Cerebellar cortex (tissue), 1 donor: ENCODE measurements at regions not wholly inside any gene's neighbourhood (a gene's known extent, or its start where the extent isn't known, plus 50 kb on each side); places are given as distances from the start of the nearest gene placed in this dataset.
A peak's percentile ranks its signal among the peaks of the same experiment; 100 is the strongest.
"Not testable (repeated sequence)": the region's sequence is repeated elsewhere in the genome, so short reads cannot be mapped to it uniquely, and the experiment has no call there.

Experiments
- DNase-seq: peaks from one replicate; pipeline ENCODE4 v3.0.0-alpha.2; 2015; ENCODE audit warnings: low spot score

GRCh38 chr7:131724776-131725345 lies 168.4 kb upstream of the PODXL start:
- DNase-seq, result no peak

DNA sequence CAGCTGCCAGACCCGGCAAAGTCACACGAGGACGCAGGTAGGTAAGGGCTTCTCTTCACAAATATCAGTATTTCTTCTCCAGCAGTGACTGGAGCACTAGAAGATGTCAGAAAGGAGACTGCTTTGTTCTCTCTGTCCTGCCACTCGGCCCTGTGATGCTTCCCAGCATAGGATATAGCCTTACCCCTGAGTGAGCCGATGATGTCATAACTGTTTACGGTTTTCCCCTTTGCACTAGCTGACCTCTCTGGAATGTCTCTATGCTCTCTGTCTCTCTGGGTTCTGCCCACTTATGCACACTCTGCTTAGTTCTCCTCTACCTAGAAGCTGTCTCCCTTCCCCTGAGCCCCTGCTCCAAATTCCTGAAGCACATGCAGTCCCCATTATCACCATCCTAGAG lies 167.5 kb upstream of the PODXL start:
- DNase-seq, result no peak

DNA sequence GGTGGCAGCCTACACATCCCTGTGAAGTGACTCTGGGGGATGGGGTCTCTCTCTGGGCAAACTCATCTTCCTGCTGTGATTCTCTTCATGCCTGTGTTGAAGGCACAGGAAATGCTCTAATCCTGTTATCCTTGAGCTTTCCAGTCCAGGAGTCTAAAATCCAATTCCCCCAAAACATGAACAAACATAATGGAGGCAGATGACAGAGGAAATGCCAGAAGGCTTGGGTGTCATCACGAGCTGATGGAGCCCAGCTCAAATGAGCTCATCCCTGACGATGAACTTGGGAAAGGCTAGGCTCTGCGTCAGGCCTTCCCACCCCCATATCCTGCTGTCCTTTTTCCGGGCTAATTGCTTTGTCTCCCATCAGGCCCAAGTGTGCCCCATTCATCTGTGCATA lies 165.9 kb upstream of the PODXL start:
- DNase-seq, result no peak

DNA sequence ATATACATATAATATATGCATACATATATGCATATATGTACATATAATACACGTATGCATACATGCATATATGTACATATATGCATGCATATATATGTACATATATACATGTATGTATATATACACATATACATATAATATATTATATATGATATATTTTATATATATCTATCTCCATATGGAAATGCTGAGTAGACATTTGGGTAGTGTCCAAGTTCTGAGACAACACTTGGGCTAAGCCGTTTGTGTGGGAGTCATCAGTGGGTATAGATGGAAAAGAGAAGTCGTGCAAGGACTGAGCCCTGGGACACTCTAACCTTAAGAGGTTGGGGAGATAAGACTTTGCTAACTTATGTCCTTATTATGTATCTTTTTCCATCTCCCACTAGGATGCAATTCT lies 165.2 kb upstream of the PODXL start:
- no peak for DNase-seq

- DNase-seq, result no peak
These were observed 164.3 kb upstream of the PODXL start for GRCh38 chr7:131720703-131721102.

DNA sequence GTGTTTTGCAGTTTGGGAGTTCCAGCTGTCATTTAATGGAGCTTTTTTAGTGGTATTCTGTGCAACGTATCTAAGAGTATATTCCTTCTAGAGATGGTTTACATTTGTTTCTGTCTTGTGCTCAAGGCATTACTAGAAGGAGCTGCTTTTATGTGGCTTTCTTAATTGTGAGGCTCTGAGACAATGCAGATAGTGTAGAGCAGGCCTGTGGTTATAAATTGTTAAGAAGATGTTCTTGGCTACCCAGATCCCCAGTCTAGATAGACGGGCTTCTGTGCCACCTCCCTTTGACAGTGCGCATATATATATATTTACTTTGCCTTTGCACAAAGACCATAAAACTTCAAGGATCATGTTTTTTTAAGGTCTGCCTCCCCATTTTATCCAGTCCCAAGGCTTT lies 160.8 kb upstream of the PODXL start:
- no peak for DNase-seq

- no peak for DNase-seq
These were observed 142.9 kb upstream of the PODXL start for GRCh38 chr7:131699323-131699722.

DNA sequence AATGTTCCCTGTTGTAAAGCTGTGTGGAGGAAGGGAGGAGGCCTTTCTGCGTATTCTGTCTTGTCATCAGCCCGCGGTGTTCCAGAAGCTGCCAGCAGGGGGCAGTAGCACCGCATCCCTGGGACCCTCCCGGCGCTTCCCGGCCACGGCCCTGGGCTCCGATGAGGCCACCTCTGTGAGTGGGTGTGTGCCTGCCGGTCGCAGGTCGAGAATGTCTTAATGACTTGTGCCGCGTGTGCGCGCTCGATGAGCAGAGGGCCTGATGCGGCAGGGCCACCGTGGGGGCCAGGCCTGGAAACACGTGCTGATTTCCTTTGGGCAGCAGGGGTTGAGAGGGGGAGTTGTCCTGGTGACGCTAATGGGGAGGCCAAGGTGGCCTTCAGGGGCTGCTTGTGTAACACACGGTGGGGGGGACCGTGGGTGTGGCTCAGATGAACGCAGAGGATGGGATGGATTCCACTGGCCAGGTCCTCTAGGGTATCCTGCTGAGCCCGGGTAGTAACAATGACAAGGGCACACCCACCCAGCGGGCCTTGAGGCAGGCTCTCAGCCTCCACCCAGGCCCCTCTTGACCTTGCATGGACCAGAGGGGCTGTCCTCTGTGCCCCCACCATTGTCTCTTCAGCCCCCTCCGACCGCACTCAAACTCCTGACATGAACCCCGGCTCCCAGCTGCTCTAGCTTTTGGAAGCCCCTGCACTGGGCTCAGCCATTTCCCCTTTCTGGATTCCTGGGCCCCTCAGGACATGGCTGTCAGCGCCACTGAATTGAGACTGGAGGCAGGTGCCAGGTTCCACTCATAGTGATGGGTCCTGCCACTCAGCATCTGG lies 135.9 kb upstream of the PODXL start:
- DNase-seq, result peak; percentile 49

GRCh38 chr7:131691454-131692130 lies 135.2 kb upstream of the PODXL start:
- DNase-seq, result no peak

DNA sequence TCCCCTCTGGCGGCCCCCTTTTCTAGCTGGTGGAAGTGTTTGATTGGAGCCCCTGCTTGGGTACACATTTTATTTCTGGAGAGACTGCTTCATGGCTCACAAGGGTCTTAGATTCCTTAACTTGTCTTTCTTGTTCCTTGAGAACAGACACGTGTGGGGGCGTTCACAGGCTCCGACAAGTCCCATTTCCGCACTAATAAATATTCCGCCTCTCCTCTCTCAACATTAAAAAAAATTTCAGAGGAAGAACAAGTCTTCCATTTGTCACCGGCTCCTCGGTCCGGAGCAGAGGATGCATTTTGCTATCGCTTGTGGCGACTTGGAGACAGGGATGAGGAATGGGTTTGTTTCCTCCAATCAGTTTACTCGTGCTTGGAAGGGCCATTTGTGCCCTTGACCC lies 134.0 kb upstream of the PODXL start:
- no peak for DNase-seq

DNA sequence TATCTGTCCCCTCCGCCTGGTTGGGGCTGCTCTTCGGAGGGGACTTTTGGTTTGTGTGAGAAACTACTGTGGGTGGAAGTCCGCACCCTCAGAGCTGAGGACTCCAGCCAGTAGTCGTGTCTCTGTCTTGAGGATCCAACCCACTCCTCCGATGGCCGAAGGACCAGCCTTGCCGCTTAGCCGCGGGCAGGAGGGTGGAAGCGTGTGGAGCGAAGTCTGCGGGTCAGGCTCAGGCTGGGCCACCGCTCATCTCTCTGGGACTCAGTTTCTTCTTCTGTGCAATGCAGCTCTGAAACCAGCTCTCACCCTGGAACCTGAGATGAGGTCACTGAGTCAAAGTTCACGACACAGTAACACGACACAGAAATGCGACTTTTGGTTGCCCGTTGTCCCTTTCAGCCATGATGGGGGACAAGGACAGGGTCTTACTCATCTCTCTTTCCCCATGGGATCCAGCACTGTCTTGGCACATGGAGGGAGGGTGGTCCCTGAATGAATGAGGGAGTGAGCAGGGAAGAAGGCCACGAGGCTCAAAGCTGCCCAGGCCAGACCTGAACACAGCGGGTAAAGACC lies 133.3 kb upstream of the PODXL start:
- DNase-seq, result no peak

DNA sequence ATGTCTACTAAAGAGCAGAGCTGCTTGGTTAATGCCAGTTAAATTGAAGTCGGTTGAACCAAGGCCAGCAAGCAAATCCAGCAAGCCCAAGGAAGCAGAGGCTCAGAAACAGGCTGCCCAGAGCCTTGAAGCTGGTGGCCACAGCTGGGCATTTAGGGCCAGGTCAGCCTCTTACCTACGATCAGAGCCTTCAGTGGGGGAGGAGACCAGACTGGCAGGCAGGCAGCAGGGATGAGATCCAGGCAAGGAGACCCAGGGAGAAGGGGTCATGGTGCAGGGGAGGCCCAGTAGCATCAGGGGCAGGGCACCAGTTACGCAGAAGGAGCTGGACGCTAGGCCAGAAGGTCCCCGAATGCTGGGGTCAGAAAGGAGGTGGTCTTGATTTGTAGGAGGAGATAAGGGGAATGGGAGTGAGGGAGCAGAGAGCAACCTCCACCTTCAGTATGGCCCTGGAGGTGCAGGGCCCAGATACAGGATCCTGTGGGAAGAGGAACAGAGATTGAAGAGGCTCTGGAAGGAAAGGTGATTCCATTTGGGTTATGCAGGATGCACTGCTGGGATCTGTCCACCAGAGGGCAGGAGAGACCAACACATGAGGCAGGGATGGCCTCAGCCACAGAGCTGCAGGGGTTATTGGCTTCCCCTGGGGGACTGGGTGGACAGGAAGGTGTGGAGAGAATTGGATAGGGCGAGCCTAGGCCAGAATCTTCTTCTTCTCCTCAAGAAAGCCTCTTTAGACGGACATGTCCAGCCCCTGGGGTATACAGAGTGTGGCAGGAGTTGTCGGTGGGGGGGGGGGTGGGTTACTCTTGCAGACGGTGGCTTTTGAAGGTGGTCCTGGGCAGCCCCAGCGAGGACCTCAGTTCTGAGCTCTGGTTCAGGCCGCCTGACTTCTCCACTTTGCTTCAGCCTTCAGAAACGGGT lies 132.6 kb upstream of the PODXL start:
- DNase-seq, result peak; percentile 71

GRCh38 chr7:131687296-131687695 lies 130.9 kb upstream of the PODXL start:
- DNase-seq, result no peak

- no peak for DNase-seq
These were observed 130.4 kb upstream of the PODXL start for GRCh38 chr7:131686833-131687232.

DNA sequence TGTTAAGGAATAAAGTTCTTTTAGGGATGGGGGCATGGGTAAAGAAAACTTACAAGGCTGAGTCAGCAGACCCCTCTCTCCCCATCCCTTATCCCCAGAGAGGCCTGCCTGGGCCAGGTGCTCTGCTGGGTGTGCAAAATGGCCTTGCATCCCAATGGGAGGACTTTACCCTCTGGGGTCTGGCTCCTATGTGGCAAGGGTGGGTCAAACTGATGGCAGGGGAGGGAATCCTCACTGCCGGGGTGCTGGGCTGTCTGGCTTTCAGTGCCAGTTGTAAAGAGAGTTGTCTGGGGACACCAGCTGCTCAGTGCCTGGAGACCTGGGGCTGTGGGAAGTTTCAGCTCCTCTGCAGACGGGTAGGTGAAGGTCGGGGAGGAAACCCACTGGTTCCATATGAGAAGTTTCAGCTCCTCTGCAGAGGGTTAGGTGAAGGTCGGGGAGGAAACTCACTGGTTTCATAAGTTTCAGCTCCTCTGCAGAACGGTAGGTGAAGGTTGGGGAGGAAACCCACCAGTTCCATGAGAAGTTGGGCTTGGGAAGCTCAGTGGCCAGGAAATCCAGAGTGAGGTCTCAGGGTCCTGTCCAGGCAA lies 127.2 kb upstream of the PODXL start:
- DNase-seq, result no peak

DNA sequence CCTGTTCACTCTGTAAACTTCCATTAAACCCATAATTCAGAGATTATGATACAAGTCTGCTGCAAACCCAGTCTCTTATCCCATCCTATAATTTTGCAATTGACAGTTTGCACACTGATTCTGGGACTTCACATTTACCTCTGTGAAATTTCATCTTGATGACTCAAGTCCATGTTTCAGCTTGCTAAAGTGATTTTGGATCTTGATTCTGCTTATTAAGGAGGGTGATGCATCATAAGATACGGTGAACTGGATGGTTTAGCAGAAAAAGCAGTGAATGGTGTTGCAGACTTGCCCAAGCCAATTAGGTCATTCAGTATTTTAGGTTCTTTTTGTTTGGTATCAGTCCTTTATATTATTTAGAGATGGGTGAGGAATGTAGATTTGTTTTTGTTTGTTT lies 125.5 kb upstream of the PODXL start:
- DNase-seq, result no peak

- DNase-seq, result not testable (repeated sequence)
These were observed 122.6 kb upstream of the PODXL start for GRCh38 chr7:131679071-131679470.

- DNase-seq, result not testable (repeated sequence)
These were observed 120.4 kb upstream of the PODXL start for GRCh38 chr7:131676850-131677249.

GRCh38 chr7:131674131-131674530 lies 117.7 kb upstream of the PODXL start:
- no peak for DNase-seq

DNA sequence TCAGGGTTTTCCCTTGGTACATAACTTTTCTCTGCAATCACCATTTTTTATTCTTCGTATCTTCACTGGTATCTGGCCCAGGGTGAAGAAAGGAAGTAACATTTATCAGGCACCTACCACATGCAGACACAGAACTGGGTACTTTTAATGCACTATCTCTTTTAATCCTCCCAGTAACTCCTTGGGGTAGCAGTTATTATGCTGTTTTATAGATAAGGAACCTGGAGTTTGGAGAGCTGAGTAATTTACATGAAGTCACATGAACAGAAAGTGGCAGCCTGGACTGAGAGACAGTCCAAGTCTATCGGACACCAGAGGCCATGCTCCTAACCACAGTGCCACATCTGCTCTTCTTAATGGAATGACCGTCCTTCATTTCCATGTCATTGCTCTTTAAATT lies 117.1 kb upstream of the PODXL start:
- no peak for DNase-seq

GRCh38 chr7:131670406-131670805 lies 114.0 kb upstream of the PODXL start:
- no peak for DNase-seq
